Motor neuron (in vitro differentiated cells): ENCODE measurements at regions not wholly inside any gene's neighbourhood (a gene's known extent, or its start where the extent isn't known, plus 50 kb on each side); places are given as distances from the start of the nearest gene placed in this dataset.

Experiments
- ATAC-seq, 8 experiments: fragments of 200-7000 bp; cut with Tn5 transposase; replicated peaks in 6 of 8; 2 replicates each; pipeline ENCODE4 v1.8.0; 2021; ENCODE audit warnings: mild to moderate bottlenecking in 8 of 8, moderate library complexity in 8 of 8
- H3K27ac ChIP-seq, 2 donors: fragments of 250-450 bp; sonication (Bioruptor Pico); 2 replicates each; pipeline ENCODE4 v1.9.0; 2021; ENCODE audit warnings: antibody characterized with exemption in 2 of 2, mild to moderate bottlenecking in 2 of 2, moderate library complexity in 1 of 2
- H3K4me1 ChIP-seq, 2 donors: fragments of 250-450 bp; sonication (Bioruptor Pico); replicated peaks in 1 of 2; 2 replicates each; pipeline ENCODE4 v1.6.1; 2021; ENCODE audit warnings: antibody characterized with exemption in 2 of 2, mild to moderate bottlenecking in 2 of 2, moderate library complexity in 1 of 2
- H3K4me3 ChIP-seq, 5 donors: fragments of 250-450 bp; sonication (Bioruptor Pico); 2 replicates each; pipeline ENCODE4 v1.9.0; 2021; ENCODE audit warnings: antibody characterized with exemption in 5 of 5, mild to moderate bottlenecking in 5 of 5, moderate library complexity in 4 of 5
- WGBS, 10 experiments: fragments of 450-650 bp; shearing (Covaris generic); methylation state at CpG; one replicate each; pipeline ENCODE4 v1.0.0; 2022; 5-methylcytosine and 5-hydroxymethylcytosine counted together
- in situ Hi-C, 9 experiments: fragments of 400-800 bp; cut with MboI; loops; one replicate each; pipeline ENCODE4 v1.15.0; 2021; ENCODE audit warnings: low sequenced_read_pairs in 9 of 9, low pct_unique_long_range_greater_than_20kb in 2 of 9; ENCODE audit not compliant: unreplicated experiment in 9 of 9

- peak in 4 of 8 experiments; percentile 15 to 48 (median 23) for ATAC-seq
- in situ Hi-C loops, result no loop called here
- 54 to 100% (median 85%) methylated on average over 2 to 7 of the region's 7 CpGs; no CpG with 5 or more reads in 4 of the 10 experiments for WGBS, 10 experiments
These were observed 282.7 kb upstream of the C2CD4B start for GRCh38 chr15:62447742-62448141.

DNA sequence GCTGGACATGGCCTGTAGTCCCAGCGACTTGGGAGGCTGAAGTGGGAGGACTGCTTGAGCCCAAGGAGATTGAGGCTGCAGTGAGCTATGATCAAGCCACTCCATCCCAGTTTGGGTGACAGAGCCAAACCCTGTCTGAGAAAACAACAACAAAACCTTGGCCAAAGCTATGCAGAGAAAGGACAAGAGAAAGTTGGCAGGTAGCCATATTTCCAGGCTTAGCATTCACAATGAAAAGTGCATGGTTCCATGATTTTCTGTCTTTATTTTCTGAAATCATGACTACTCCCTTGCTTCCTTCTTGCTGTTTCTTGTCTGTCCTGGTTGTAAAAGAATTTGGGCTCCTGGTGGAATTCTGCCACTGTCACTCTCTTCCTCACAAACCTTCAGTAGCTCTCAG is 284.6 kb upstream of the C2CD4B start:
- H3K4me1 ChIP-seq, result no peaks in the 10 kb centered on the region
- no peak for ATAC-seq
- 80 to 100% (median 100%) methylated on average over 1 of the region's 1 CpG; no CpG with 5 or more reads in 7 of the 10 experiments for WGBS, 10 experiments
- in situ Hi-C loops, result no loop called here
- no peak overlapping the region for H3K4me3 ChIP-seq
- H3K27ac ChIP-seq, result no peak overlapping the region

More at GRCh38 chr15:62447742-62448141, 282.7 kb upstream of the C2CD4B start:
- Histone ChIP-seq H3K4me1 (no peaks in the 10 kb centered on the region), H3K4me3 (no peak overlapping the region), H3K27ac (no peak overlapping the region)

DNA sequence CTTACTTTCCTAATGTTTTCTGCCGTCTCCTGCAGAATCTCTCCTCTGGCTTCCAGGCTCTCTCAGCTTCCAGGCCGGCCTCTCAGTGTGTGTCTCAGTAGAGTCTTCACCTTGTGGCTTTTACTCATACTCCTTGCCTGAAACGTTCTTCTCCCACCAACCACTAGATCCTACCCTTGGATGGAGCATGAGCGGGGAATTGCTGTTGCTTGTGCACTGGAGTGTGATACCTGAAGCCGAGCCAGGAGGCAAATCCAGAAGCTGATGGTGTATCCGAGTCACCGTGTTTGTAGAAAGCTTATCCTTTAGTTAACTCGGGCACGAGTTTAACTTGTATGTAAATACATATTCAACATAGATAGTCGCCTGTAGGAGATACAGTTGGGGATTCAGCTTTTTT is 285.0 kb upstream of the C2CD4B start:
- no peak overlapping the region for H3K27ac ChIP-seq
- in situ Hi-C loops, result no loop called here
- WGBS, 10 experiments, result 84 to 97% (median 93%) methylated on average over 3 to 8 of the region's 10 CpGs
- no peaks in the 10 kb centered on the region for H3K4me1 ChIP-seq
- ATAC-seq, result no peak
- H3K4me3 ChIP-seq, result no peak overlapping the region

GRCh38 chr15:62452026-62452425 is 286.9 kb upstream of the C2CD4B start:
- Histone ChIP-seq H3K4me1 (peaks cover 5 to 6% of the 10 kb centered on the region in 2 donors), H3K27ac (no peak overlapping the region), H3K4me3 (no peak overlapping the region)
- WGBS, 10 experiments, result 69 to 93% (median 82%) methylated on average over 1 to 6 of the region's 9 CpGs; no CpG with 5 or more reads in 2 of the 10 experiments
- in situ Hi-C loops, result no loop called here
- ATAC-seq, result no peak

DNA sequence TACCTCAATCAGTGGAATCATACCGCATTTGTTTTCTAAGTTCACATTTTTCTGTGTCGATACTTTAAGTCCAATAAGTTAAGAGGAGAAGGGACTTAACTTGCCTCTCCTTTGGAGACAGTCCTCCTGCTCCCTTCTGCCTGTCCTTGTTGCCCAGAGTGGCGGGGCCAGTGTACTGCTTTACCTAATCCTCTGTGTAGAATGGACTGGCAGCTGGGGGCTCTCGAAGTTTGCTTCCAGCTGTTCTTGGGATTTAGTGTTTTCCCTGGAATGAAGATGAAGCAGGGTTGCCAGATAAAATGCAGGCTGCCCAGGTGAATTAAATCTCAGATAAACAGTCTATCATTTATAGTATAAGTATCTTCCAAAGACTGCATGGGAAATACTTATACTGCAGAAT is 287.6 kb upstream of the C2CD4B start:
- H3K27ac ChIP-seq, result no peak overlapping the region
- WGBS, 10 experiments, result 60 to 100% (median 81%) methylated on average over 1 to 4 of the region's 4 CpGs; no CpG with 5 or more reads in 1 of the 10 experiments
- in situ Hi-C loops, result no loop called here
- ATAC-seq, result no peak
- H3K4me3 ChIP-seq, result no peak overlapping the region
- peaks cover 5 to 6% of the 10 kb centered on the region in 2 donors for H3K4me1 ChIP-seq

- H3K4me3 ChIP-seq, result no peak overlapping the region
- H3K4me1 ChIP-seq, result peaks cover 5 to 6% of the 10 kb centered on the region in 2 donors
- in situ Hi-C loops, result no loop called here
- no peak overlapping the region for H3K27ac ChIP-seq
- 0 to 100% (median 62%) methylated on average over 1 to 3 of the region's 3 CpGs; no CpG with 5 or more reads in 2 of the 10 experiments for WGBS, 10 experiments
- ATAC-seq, result no peak
These were observed 288.3 kb upstream of the C2CD4B start for GRCh38 chr15:62453375-62453774.

GRCh38 chr15:62453981-62454380 is 288.9 kb upstream of the C2CD4B start:
- no peak overlapping the region for H3K4me3 ChIP-seq
- WGBS, 10 experiments, result 80 to 96% methylated on average over 1 to 3 of the region's 5 CpGs; no CpG with 5 or more reads in 8 of the 10 experiments
- in situ Hi-C loops, result no loop called here
- peaks cover 5 to 6% of the 10 kb centered on the region in 2 donors for H3K4me1 ChIP-seq
- H3K27ac ChIP-seq, result no peak overlapping the region
- no peak for ATAC-seq

GRCh38 chr15:62454567-62455172 is 289.6 kb upstream of the C2CD4B start:
- Histone ChIP-seq H3K27ac (no peak overlapping the region), H3K4me1 (peaks cover 5 to 6% of the 10 kb centered on the region in 2 donors), H3K4me3 (no peak overlapping the region)
- in situ Hi-C loops, result no loop called here
- WGBS, 10 experiments, result 65 to 100% (median 93%) methylated on average over 1 to 4 of the region's 6 CpGs; no CpG with 5 or more reads in 2 of the 10 experiments
- ATAC-seq, result no peak

GRCh38 chr15:62455441-62455921 is 290.4 kb upstream of the C2CD4B start:
- WGBS, 10 experiments, result 58 to 100% (median 89%) methylated on average over 1 to 9 of the region's 12 CpGs; no CpG with 5 or more reads in 2 of the 10 experiments
- ATAC-seq, result no peak
- Histone ChIP-seq H3K4me3 (no peak overlapping the region), H3K27ac (no peak overlapping the region), H3K4me1 (peaks cover 5 to 6% of the 10 kb centered on the region in 2 donors)
- in situ Hi-C loops, result no loop called here

DNA sequence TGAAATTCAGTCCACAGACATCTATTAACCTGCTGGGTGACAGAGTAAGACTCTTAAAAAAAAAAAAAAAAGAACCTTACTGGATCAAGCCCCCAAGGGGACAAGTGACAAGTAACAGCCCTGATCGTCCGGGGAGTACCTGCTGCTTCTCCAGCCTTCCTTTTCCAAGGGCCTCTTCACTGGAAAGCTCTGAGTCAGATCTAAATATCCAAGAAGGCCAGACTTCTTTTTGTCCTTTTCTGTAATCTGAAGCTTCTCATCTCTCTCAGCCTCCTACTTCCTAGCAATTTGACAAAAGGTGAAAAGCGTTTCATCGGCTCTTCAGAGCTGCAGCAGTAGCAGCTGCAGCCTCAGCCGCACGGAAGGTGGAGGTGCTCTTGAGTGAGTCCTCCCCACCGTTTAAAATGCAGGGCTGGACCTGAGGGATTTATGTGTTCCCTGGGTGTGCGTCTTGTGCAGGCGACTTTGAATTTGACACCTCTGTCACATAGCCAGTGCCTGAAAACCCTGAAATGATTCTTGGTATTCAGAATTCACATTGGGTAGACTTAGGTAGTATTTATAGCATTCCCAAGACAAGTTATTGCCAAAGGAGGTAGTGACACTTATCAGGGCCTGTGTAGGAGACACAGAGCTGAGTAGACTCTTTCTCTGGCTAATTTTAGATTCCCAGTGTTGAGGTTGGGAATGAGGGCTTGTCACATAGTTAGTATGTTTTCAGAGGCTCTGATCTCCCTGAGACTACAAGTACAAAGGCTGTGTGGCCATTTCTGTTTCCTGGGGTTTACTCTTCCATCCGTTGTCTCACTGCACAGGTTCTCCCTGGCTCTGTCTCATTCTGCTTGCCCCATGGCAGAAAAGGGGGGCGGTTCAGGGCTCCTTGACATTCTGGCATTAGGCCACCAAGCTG is 291.2 kb upstream of the C2CD4B start:
- Histone ChIP-seq H3K4me3 (no peak overlapping the region), H3K27ac (no peak overlapping the region), H3K4me1 (peaks cover 5 to 6% of the 10 kb centered on the region in 2 donors)
- 64 to 100% (median 89%) methylated on average over 2 to 9 of the region's 11 CpGs; no CpG with 5 or more reads in 4 of the 10 experiments for WGBS, 10 experiments
- in situ Hi-C loops, result no loop called here
- peak in 1 of 8 experiments; percentile 32 for ATAC-seq

DNA sequence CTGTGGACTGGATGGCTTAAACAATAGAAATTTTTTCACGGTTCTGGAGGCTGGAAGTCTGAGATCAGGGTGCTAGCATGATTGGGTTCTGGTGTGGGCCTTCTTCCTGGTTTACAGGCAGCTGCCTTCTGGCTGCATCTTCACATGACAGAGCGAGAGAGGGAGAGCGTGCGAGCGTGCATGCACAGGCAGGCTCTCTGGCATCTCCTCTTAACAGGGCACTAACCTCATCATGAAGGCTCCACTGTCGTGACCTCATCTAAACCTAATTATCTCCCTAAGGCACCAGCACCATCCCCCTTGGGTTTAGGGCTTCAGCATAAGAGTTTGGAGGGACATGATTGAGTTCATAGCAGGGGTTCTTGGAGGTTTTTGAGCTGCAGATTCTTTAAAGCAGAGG is 292.0 kb upstream of the C2CD4B start:
- Histone ChIP-seq H3K4me1 (peaks cover 5 to 6% of the 10 kb centered on the region in 2 donors), H3K4me3 (no peak overlapping the region), H3K27ac (no peak overlapping the region)
- in situ Hi-C loops, result no loop called here
- ATAC-seq, result peak in 1 of 8 experiments; percentile 49
- 90 to 100% (median 97%) methylated on average over 1 to 5 of the region's 6 CpGs; no CpG with 5 or more reads in 6 of the 10 experiments for WGBS, 10 experiments

DNA sequence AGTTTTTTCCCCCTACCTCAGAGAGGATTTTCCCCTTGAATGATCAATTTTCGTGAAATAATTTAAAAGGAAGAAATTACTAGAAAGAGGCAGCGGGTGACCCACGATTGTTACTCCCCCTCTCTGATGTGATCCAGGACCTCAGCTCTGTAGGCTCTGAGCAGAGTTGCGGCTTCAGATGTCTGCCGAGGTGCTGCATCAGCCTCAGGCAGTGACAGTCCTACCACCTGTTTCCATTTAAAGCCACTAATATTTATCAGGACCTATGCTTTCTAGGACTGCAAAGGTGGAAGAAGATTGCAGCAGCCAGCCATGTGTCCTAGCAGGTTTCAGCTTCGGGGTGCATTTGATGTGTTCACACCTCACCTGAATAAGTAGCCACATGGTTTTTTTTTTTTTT is 294.8 kb upstream of the C2CD4B start:
- H3K27ac ChIP-seq, result no peak overlapping the region
- peaks cover 5 to 8% of the 10 kb centered on the region in 2 donors for H3K4me1 ChIP-seq
- no peak for ATAC-seq
- no peak overlapping the region for H3K4me3 ChIP-seq
- 60 to 100% (median 96%) methylated on average over 1 to 4 of the region's 6 CpGs; no CpG with 5 or more reads in 2 of the 10 experiments for WGBS, 10 experiments
- in situ Hi-C loops, result no loop called here

DNA sequence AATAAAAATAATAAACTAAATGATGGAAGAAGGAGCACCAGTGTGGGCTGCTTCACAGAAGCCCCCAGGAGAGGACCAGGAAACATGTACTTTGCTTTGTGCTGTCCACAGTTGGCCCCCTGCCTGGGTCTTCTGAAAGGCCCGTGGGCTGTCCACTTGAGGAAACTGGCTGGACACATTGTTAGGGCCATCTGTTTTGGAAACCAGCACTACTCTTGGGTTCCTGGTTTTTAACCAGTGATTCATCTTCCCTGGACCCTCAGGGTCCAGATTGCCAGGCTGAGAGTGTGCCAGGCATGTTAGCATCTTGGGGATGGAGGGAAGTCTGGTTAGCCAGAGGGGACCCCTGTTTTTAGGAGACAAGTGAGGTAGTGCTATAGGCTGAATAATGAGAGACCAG is 297.2 kb upstream of the C2CD4B start:
- Histone ChIP-seq H3K4me1 (peaks cover 0 to 2% of the 10 kb centered on the region in 2 donors), H3K4me3 (no peak overlapping the region), H3K27ac (no peak overlapping the region)
- in situ Hi-C loops, result no loop called here
- WGBS, 10 experiments, result 33 to 67% (median 50%) methylated on average over 1 of the region's 1 CpG; no CpG with 5 or more reads in 7 of the 10 experiments
- no peak for ATAC-seq
